ENCODE measurements at regions not wholly inside any gene's neighbourhood (a gene's known extent, or its start where the extent isn't known, plus 50 kb on each side); places are given as distances from the start of the nearest gene placed in this dataset.

- no peak for TF ChIP-seq GATA2 (IDR thresholded peaks at IDR 0.05; ENCODE audit: low read depth, low read length)
- no peak for TF ChIP-seq GATA3 (IDR thresholded peaks at IDR 0.05; ENCODE audit: low read depth, low read length)
These were observed 945.2 kb upstream of the SLC35B3 start for GRCh38 chr6:9380568-9380967.

Data from SH-SY5Y (cell line).